LNCaP clone FGC (cell line): ENCODE measurements at regions not wholly inside any gene's neighbourhood (a gene's known extent, or its start where the extent isn't known, plus 50 kb on each side); places are given as distances from the start of the nearest gene placed in this dataset.

ENCODE experiments used
- DNase-seq: peaks from one replicate; pipeline ENCODE4 v3.0.0-alpha.2; 2011; ENCODE audit warnings: low read depth
- H3K4me3 ChIP-seq: 2 replicates; pipeline ENCODE4 v1.5.1; 2011; ENCODE audit warnings: mild to moderate bottlenecking, low read depth, low read length, control low read depth
- TF ChIP-seq, protein P1 (sequence below): IDR thresholded peaks from 2 replicates; pipeline ENCODE4 v1.5.1; 2012; ENCODE audit warnings: mild to moderate bottlenecking; ENCODE audit not compliant: control insufficient read depth, insufficient read depth; ENCODE audit errors: extremely low read depth

DNA sequence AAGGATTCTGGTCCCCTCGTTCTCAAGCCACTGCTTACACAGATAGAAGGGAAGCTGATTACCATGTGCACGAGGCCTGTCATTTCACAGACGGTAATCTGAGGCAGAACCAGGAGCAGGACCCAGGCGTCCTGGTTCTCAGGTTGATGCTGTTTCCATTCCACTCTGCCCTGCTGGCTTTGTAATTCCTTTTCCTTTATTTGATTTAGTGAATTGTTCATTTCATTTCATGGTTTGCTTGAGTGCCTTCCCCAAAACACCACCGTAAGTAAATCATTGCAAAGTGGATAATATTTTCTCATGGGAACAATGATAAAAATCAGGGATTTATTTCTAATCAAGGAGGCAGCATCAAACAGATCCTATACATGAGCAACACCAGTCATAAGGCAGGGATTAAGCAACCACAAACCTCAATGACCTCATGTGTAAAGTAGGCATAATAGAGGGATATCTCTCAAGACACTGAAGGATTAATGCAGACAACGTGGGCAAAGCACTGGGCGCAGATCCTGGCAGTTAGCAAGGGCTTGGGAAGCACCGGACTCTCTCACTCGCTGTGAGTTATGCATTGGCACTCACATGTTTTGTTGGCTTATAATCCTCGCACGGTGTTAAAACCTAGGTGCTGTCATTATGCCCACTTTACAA is 229.5 kb upstream of the FOXQ1 start:
- TF ChIP-seq, protein P1, sequence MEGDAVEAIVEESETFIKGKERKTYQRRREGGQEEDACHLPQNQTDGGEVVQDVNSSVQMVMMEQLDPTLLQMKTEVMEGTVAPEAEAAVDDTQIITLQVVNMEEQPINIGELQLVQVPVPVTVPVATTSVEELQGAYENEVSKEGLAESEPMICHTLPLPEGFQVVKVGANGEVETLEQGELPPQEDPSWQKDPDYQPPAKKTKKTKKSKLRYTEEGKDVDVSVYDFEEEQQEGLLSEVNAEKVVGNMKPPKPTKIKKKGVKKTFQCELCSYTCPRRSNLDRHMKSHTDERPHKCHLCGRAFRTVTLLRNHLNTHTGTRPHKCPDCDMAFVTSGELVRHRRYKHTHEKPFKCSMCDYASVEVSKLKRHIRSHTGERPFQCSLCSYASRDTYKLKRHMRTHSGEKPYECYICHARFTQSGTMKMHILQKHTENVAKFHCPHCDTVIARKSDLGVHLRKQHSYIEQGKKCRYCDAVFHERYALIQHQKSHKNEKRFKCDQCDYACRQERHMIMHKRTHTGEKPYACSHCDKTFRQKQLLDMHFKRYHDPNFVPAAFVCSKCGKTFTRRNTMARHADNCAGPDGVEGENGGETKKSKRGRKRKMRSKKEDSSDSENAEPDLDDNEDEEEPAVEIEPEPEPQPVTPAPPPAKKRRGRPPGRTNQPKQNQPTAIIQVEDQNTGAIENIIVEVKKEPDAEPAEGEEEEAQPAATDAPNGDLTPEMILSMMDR, result no peak
- DNase-seq, result no peak
- H3K4me3 ChIP-seq, result no peak overlapping the region

DNA sequence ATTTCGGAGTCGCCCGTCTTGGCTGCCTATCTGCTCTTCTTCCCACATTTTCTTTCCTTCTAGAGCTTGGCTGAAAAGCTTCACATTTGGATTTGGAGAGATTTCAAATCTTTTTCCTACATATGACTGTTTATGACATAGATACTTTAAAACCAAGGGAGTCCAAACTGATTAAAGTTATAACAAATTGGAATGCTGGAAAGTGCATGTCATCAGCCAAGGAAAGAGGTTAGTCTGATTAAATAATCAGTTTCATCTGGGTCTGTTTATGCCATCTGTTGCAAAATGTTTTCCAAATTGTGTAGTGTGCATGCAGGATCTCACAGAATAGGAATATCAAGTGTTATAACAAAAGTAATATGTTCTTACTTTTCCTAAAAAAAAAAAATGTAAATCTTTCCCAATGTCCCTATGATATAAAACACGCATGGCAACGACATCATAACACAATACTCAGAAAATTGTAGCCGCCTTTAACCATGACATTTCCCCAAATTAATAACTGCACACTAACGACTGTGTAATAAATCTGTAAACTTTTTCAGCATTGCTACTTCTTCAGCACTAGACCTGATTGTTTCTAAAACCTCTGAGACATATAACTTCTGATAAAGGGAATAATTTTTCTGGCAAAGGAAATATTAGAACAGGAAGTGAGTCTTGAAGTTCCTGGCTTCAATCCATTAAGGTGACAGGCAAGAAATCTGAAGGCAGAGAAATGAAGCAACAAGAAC is 230.2 kb upstream of the FOXQ1 start:
- H3K4me3 ChIP-seq, result no peak overlapping the region
- DNase-seq, result no peak
- TF ChIP-seq, protein P1, result no peak

DNA sequence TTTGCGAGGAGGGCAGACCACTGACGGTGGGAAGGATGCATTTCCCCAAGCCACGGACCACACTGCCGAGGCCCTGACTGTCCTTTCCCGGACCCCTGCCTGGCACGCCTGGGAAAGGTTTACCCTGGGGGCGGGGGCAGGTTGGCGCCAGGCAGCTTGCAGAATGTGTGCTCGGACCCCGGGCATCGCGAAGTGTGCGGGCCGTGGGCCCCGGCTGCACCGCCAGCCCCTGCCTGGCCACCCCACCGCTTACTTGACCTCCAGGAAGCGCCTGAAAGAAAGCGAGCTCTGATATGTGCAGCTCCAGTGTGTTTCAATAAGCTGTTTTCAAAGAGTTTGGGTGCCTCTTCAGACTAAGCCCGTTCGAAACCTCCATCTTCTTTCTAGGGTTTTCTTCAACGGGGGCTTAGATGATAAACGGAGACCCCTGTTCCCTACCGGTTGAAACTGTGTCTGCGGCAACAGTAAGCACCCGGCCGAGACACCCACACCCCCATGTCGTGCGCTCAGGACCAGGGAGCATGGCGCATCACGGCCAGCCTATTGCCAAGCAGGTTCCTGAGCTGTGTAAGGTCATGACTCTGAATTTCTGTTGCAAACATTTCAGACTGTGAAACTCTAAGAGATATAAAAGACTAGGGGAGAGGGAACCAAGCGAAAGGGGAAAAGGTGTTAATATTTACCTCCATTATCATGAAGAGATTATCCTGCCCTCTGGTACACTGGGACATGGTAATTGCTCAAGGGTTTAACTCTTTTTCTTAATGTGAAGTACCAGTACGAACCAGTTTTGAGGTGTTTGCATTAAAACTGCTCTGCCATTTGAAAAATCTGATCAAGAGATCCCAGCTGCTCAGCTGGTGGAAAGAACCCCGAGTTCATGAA is 231.2 kb upstream of the FOXQ1 start:
- no peak for DNase-seq
- TF ChIP-seq, protein P1, result no peak
- H3K4me3 ChIP-seq, result no peak overlapping the region

DNA sequence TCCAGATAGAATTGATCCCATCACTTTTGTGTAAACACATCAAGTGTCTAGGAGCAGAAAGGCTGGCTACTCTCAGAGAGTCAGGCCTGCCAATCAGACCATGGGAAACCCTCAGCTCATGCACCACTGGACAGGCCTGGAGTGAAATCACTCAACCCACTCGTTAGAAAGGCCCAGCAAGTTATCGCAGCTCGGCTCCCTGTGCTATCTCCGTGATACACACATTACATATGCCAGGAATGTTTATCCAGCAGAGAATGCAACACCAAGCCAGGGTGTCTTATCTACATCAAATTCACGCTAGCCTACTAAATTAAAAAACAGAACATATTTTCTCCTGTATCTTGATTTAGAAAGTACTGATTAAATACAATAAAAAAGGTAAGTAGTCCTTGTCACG is 232.4 kb upstream of the FOXQ1 start:
- no peak overlapping the region for H3K4me3 ChIP-seq
- DNase-seq, result no peak
- TF ChIP-seq, protein P1, result no peak

DNA sequence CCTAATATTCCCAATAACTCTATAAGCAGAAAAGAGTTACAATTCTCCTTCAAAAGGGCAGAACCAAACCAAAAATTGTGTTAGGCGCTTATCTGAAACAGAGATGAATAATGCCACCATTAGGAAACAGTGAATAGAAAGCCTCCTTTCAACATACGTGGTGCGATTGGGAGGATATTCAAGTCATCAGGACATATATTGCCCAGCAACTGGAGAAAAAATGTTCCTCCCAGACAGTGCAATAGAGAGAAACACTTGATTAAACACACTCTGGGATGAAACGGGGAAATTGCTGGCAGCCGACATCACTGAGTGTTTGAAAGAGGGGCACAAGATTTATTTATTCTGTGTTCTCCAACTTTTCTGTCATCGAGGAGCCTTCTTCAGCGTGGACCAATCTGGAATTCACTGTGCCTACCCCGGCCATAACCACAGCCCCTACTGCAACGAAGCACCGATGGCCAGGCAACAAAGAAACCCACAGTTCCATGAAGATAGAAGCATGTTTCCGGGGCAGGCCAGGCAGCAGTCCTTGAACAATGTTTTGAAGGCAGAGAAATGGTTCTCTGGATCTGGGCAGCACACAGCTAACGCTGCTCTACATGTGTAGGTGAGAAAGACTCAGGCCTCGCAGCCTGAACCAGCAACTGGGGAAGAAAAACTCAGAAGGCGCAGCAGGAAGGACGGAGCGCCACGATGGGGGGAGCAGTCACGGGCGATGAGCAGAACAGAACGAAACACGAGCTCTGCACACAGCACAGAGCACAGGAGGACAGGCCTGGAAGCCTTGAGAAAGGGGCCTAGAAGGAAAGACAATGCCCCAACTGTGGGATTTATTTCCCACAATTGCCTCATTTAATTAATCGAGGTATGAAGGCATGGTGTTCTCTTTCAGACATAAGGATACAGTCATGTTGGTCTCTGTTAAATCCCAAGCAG is 234.2 kb upstream of the FOXQ1 start:
- TF ChIP-seq, protein P1, result no peak
- no peak overlapping the region for H3K4me3 ChIP-seq
- no peak for DNase-seq
